ENCODE measurements at regions not wholly inside any gene's neighbourhood (a gene's known extent, or its start where the extent isn't known, plus 50 kb on each side); places are given as distances from the start of the nearest gene placed in this dataset.

- H3K36me3 ChIP-seq (ENCODE audit: control insufficient read depth, insufficient read depth, low read length) = no peaks in the 10 kb centered on the region
- no peaks in the 10 kb centered on the region for H3K4me1 ChIP-seq (ENCODE audit: control insufficient read depth, insufficient read depth, low read length, poor library complexity, severe bottlenecking)
- no peak overlapping the region for H3K27ac ChIP-seq (ENCODE audit: insufficient read depth, low read length, poor library complexity, severe bottlenecking)
- H3K9me3 ChIP-seq (ENCODE audit: control insufficient read depth, low read length) = no peaks in the 10 kb centered on the region
- H3K4me3 ChIP-seq (ENCODE audit: insufficient read depth, low read depth, low read length, poor library complexity, severe bottlenecking) = no peak overlapping the region
- no peak for DNase-seq
- no peaks in the 10 kb centered on the region for H3K27me3 ChIP-seq (replicated peaks; ENCODE audit: control insufficient read depth, insufficient read depth, low read length, poor library complexity, severe bottlenecking)
These were observed 307.4 kb downstream of the RAB28 start for GRCh38 chr4:13176741-13177142.

GRCh38 chr4:13174926-13175325, 309.2 kb downstream of the RAB28 start:
- no peaks in the 10 kb centered on the region for H3K4me1 ChIP-seq (ENCODE audit: control insufficient read depth, insufficient read depth, low read length, poor library complexity, severe bottlenecking)
- H3K4me3 ChIP-seq (ENCODE audit: insufficient read depth, low read depth, low read length, poor library complexity, severe bottlenecking) = no peak overlapping the region
- no peaks in the 10 kb centered on the region for H3K36me3 ChIP-seq (ENCODE audit: control insufficient read depth, insufficient read depth, low read length)
- no peak overlapping the region for H3K27ac ChIP-seq (ENCODE audit: insufficient read depth, low read length, poor library complexity, severe bottlenecking)
- no peaks in the 10 kb centered on the region for H3K9me3 ChIP-seq (ENCODE audit: control insufficient read depth, low read length)
- no peak for DNase-seq
- no peaks in the 10 kb centered on the region for H3K27me3 ChIP-seq (replicated peaks; ENCODE audit: control insufficient read depth, insufficient read depth, low read length, poor library complexity, severe bottlenecking)

GRCh38 chr4:13174001-13174400, 310.1 kb downstream of the RAB28 start:
- no peak overlapping the region for H3K27ac ChIP-seq (ENCODE audit: insufficient read depth, low read length, poor library complexity, severe bottlenecking)
- H3K36me3 ChIP-seq (ENCODE audit: control insufficient read depth, insufficient read depth, low read length) = no peaks in the 10 kb centered on the region
- H3K9me3 ChIP-seq (ENCODE audit: control insufficient read depth, low read length) = no peaks in the 10 kb centered on the region
- no peaks in the 10 kb centered on the region for H3K27me3 ChIP-seq (replicated peaks; ENCODE audit: control insufficient read depth, insufficient read depth, low read length, poor library complexity, severe bottlenecking)
- no peak for DNase-seq
- H3K4me1 ChIP-seq (ENCODE audit: control insufficient read depth, insufficient read depth, low read length, poor library complexity, severe bottlenecking) = no peaks in the 10 kb centered on the region
- no peak overlapping the region for H3K4me3 ChIP-seq (ENCODE audit: insufficient read depth, low read depth, low read length, poor library complexity, severe bottlenecking)

- no peaks in the 10 kb centered on the region for H3K36me3 ChIP-seq (ENCODE audit: control insufficient read depth, insufficient read depth, low read length)
- DNase-seq = no peak
- H3K27me3 ChIP-seq (replicated peaks; ENCODE audit: control insufficient read depth, insufficient read depth, low read length, poor library complexity, severe bottlenecking) = no peaks in the 10 kb centered on the region
- no peak overlapping the region for H3K4me3 ChIP-seq (ENCODE audit: insufficient read depth, low read depth, low read length, poor library complexity, severe bottlenecking)
- H3K27ac ChIP-seq (ENCODE audit: insufficient read depth, low read length, poor library complexity, severe bottlenecking) = no peak overlapping the region
- H3K9me3 ChIP-seq (ENCODE audit: control insufficient read depth, low read length) = no peaks in the 10 kb centered on the region
- H3K4me1 ChIP-seq (ENCODE audit: control insufficient read depth, insufficient read depth, low read length, poor library complexity, severe bottlenecking) = no peaks in the 10 kb centered on the region
These were observed 312.7 kb downstream of the RAB28 start for GRCh38 chr4:13171292-13172057.

GRCh38 chr4:13169731-13170525, 314.2 kb downstream of the RAB28 start:
- Histone ChIP-seq H3K36me3 (ENCODE audit: control insufficient read depth, insufficient read depth, low read length) (no peaks in the 10 kb centered on the region), H3K4me1 (ENCODE audit: control insufficient read depth, insufficient read depth, low read length, poor library complexity, severe bottlenecking) (no peaks in the 10 kb centered on the region), H3K9me3 (ENCODE audit: control insufficient read depth, low read length) (no peaks in the 10 kb centered on the region), H3K4me3 (ENCODE audit: insufficient read depth, low read depth, low read length, poor library complexity, severe bottlenecking) (no peak overlapping the region), H3K27ac (ENCODE audit: insufficient read depth, low read length, poor library complexity, severe bottlenecking) (no peak overlapping the region), H3K27me3 (replicated peaks; ENCODE audit: control insufficient read depth, insufficient read depth, low read length, poor library complexity, severe bottlenecking) (no peaks in the 10 kb centered on the region)
- DNase-seq = no peak

GRCh38 chr4:13168326-13168725, 315.8 kb downstream of the RAB28 start:
- no peak overlapping the region for H3K4me3 ChIP-seq (ENCODE audit: insufficient read depth, low read depth, low read length, poor library complexity, severe bottlenecking)
- no peaks in the 10 kb centered on the region for H3K9me3 ChIP-seq (ENCODE audit: control insufficient read depth, low read length)
- H3K27me3 ChIP-seq (replicated peaks; ENCODE audit: control insufficient read depth, insufficient read depth, low read length, poor library complexity, severe bottlenecking) = no peaks in the 10 kb centered on the region
- H3K4me1 ChIP-seq (ENCODE audit: control insufficient read depth, insufficient read depth, low read length, poor library complexity, severe bottlenecking) = no peaks in the 10 kb centered on the region
- no peak for DNase-seq
- H3K36me3 ChIP-seq (ENCODE audit: control insufficient read depth, insufficient read depth, low read length) = no peaks in the 10 kb centered on the region
- no peak overlapping the region for H3K27ac ChIP-seq (ENCODE audit: insufficient read depth, low read length, poor library complexity, severe bottlenecking)

- H3K27me3 ChIP-seq (replicated peaks; ENCODE audit: control insufficient read depth, insufficient read depth, low read length, poor library complexity, severe bottlenecking) = no peaks in the 10 kb centered on the region
- no peaks in the 10 kb centered on the region for H3K36me3 ChIP-seq (ENCODE audit: control insufficient read depth, insufficient read depth, low read length)
- H3K27ac ChIP-seq (ENCODE audit: insufficient read depth, low read length, poor library complexity, severe bottlenecking) = no peak overlapping the region
- no peak for DNase-seq
- no peaks in the 10 kb centered on the region for H3K9me3 ChIP-seq (ENCODE audit: control insufficient read depth, low read length)
- H3K4me3 ChIP-seq (ENCODE audit: insufficient read depth, low read depth, low read length, poor library complexity, severe bottlenecking) = no peak overlapping the region
- H3K4me1 ChIP-seq (ENCODE audit: control insufficient read depth, insufficient read depth, low read length, poor library complexity, severe bottlenecking) = no peaks in the 10 kb centered on the region
These were observed 317.9 kb downstream of the RAB28 start for GRCh38 chr4:13166214-13166613.

GRCh38 chr4:13164783-13165331, 319.3 kb downstream of the RAB28 start:
- Histone ChIP-seq H3K4me3 (ENCODE audit: insufficient read depth, low read depth, low read length, poor library complexity, severe bottlenecking) (no peak overlapping the region), H3K4me1 (ENCODE audit: control insufficient read depth, insufficient read depth, low read length, poor library complexity, severe bottlenecking) (no peaks in the 10 kb centered on the region), H3K27me3 (replicated peaks; ENCODE audit: control insufficient read depth, insufficient read depth, low read length, poor library complexity, severe bottlenecking) (no peaks in the 10 kb centered on the region), H3K9me3 (ENCODE audit: control insufficient read depth, low read length) (no peaks in the 10 kb centered on the region), H3K36me3 (ENCODE audit: control insufficient read depth, insufficient read depth, low read length) (no peaks in the 10 kb centered on the region), H3K27ac (ENCODE audit: insufficient read depth, low read length, poor library complexity, severe bottlenecking) (no peak overlapping the region)
- DNase-seq = no peak

GRCh38 chr4:13162886-13163285, 321.3 kb downstream of the RAB28 start:
- H3K4me3 ChIP-seq (ENCODE audit: insufficient read depth, low read depth, low read length, poor library complexity, severe bottlenecking) = no peak overlapping the region
- H3K27me3 ChIP-seq (replicated peaks; ENCODE audit: control insufficient read depth, insufficient read depth, low read length, poor library complexity, severe bottlenecking) = no peaks in the 10 kb centered on the region
- no peak overlapping the region for H3K27ac ChIP-seq (ENCODE audit: insufficient read depth, low read length, poor library complexity, severe bottlenecking)
- H3K9me3 ChIP-seq (ENCODE audit: control insufficient read depth, low read length) = no peaks in the 10 kb centered on the region
- no peaks in the 10 kb centered on the region for H3K36me3 ChIP-seq (ENCODE audit: control insufficient read depth, insufficient read depth, low read length)
- no peaks in the 10 kb centered on the region for H3K4me1 ChIP-seq (ENCODE audit: control insufficient read depth, insufficient read depth, low read length, poor library complexity, severe bottlenecking)
- DNase-seq = no peak

GRCh38 chr4:13160920-13161319, 323.2 kb downstream of the RAB28 start:
- Histone ChIP-seq H3K27ac (ENCODE audit: insufficient read depth, low read length, poor library complexity, severe bottlenecking) (no peak overlapping the region), H3K9me3 (ENCODE audit: control insufficient read depth, low read length) (no peaks in the 10 kb centered on the region), H3K4me3 (ENCODE audit: insufficient read depth, low read depth, low read length, poor library complexity, severe bottlenecking) (no peak overlapping the region), H3K36me3 (ENCODE audit: control insufficient read depth, insufficient read depth, low read length) (no peaks in the 10 kb centered on the region), H3K27me3 (replicated peaks; ENCODE audit: control insufficient read depth, insufficient read depth, low read length, poor library complexity, severe bottlenecking) (no peaks in the 10 kb centered on the region), H3K4me1 (ENCODE audit: control insufficient read depth, insufficient read depth, low read length, poor library complexity, severe bottlenecking) (no peaks in the 10 kb centered on the region)
- DNase-seq = no peak

Data from effector memory CD4-positive, alpha-beta T cell (primary cell).